Right atrium auricular region (tissue), 2 donors: ENCODE measurements at regions not wholly inside any gene's neighbourhood (a gene's known extent, or its start where the extent isn't known, plus 50 kb on each side); places are given as distances from the start of the nearest gene placed in this dataset.
A peak's percentile ranks its signal among the peaks of the same experiment; 100 is the strongest.

ENCODE experiments used
- DNase-seq: peaks from one replicate; pipeline ENCODE4 v3.0.0-alpha.2; 2019; ENCODE audit warnings: low spot score
- H3K27ac ChIP-seq, 2 donors: fragments of 200-600 bp; sonication (generic); 1 replicate in 1 of 2; 2 replicates in 1 of 2; pipeline ENCODE4 v1.5.1; 2016 to 2019
- H3K27me3 ChIP-seq, 2 donors: fragments of 200-600 bp; sonication (generic); one replicate each; pipeline versions ENCODE4 v1.5.1 to v1.6.0; 2017 to 2019
- H3K36me3 ChIP-seq: fragments of 200-600 bp; sonication (generic); one replicate; pipeline ENCODE4 v1.5.1; 2016
- H3K4me1 ChIP-seq, 2 donors: fragments of 200-600 bp; sonication (generic); one replicate each; pipeline versions ENCODE4 v1.5.1 to v1.6.0; 2017 to 2019
- H3K4me3 ChIP-seq, 2 donors: fragments of 200-600 bp; sonication (generic); 1 replicate in 1 of 2; 2 replicates in 1 of 2; pipeline ENCODE4 v1.5.1; 2017 to 2019; ENCODE audit warnings: mild to moderate bottlenecking in 1 of 2, moderate library complexity in 1 of 2
- H3K9me3 ChIP-seq, 2 donors: fragments of 200-600 bp; sonication (generic); one replicate each; pipeline ENCODE4 v1.5.1; 2019
- CTCF ChIP-seq, 2 donors: fragments of 200-600 bp; sonication (generic); IDR thresholded peaks; one replicate each; pipeline ENCODE4 v1.5.1; 2019; ENCODE audit warnings: antibody characterized with exemption in 2 of 2

GRCh38 chr15:98369081-98369716 is 279.1 kb upstream of the IGF1R start:
- H3K9me3 ChIP-seq: no peaks in the 10 kb centered on the region
- peak; percentile 60 for DNase-seq
- TF ChIP-seq CTCF (IDR thresholded peaks at IDR 0.05): no peak
- H3K36me3 ChIP-seq: no peaks in the 10 kb centered on the region
- peak overlapping the region in 1 of 2 donors; percentile 19 for H3K27ac ChIP-seq
- H3K4me1 ChIP-seq: no peaks in the 10 kb centered on the region
- no peaks in the 10 kb centered on the region for H3K27me3 ChIP-seq
- H3K4me3 ChIP-seq: no peak overlapping the region

GRCh38 chr15:98375513-98376340 is 272.6 kb upstream of the IGF1R start:
- Histone ChIP-seq H3K4me3 (no peak overlapping the region), H3K4me1 (no peaks in the 10 kb centered on the region), H3K27ac (no peak overlapping the region), H3K36me3 (no peaks in the 10 kb centered on the region), H3K27me3 (no peaks in the 10 kb centered on the region), H3K9me3 (peaks cover 0 to 11% of the 10 kb centered on the region in 2 donors)
- TF ChIP-seq CTCF (IDR thresholded peaks at IDR 0.05): no peak
- DNase-seq: no peak

GRCh38 chr15:98380721-98381120 is 267.6 kb upstream of the IGF1R start:
- Histone ChIP-seq H3K27ac (no peak overlapping the region), H3K9me3 (peaks cover 0 to 11% of the 10 kb centered on the region in 2 donors), H3K27me3 (no peaks in the 10 kb centered on the region), H3K4me1 (no peaks in the 10 kb centered on the region), H3K36me3 (no peaks in the 10 kb centered on the region), H3K4me3 (no peak overlapping the region)
- no peak for TF ChIP-seq CTCF (IDR thresholded peaks at IDR 0.05)
- DNase-seq: no peak

GRCh38 chr15:98381446-98381845 is 266.9 kb upstream of the IGF1R start:
- no peaks in the 10 kb centered on the region for H3K4me1 ChIP-seq
- peaks cover 0 to 11% of the 10 kb centered on the region in 2 donors for H3K9me3 ChIP-seq
- no peak overlapping the region for H3K27ac ChIP-seq
- no peak overlapping the region for H3K4me3 ChIP-seq
- TF ChIP-seq CTCF (IDR thresholded peaks at IDR 0.05): no peak
- no peaks in the 10 kb centered on the region for H3K36me3 ChIP-seq
- H3K27me3 ChIP-seq: no peaks in the 10 kb centered on the region
- DNase-seq: no peak

GRCh38 chr15:98382139-98382538 is 266.2 kb upstream of the IGF1R start:
- no peak overlapping the region for H3K27ac ChIP-seq
- no peaks in the 10 kb centered on the region for H3K27me3 ChIP-seq
- H3K36me3 ChIP-seq: no peaks in the 10 kb centered on the region
- H3K9me3 ChIP-seq: peaks cover 0 to 11% of the 10 kb centered on the region in 2 donors
- TF ChIP-seq CTCF (IDR thresholded peaks at IDR 0.05): no peak
- DNase-seq: no peak
- H3K4me3 ChIP-seq: no peak overlapping the region
- H3K4me1 ChIP-seq: no peaks in the 10 kb centered on the region
